Vagina (tissue), 2 donors: ENCODE measurements at regions not wholly inside any gene's neighbourhood (a gene's known extent, or its start where the extent isn't known, plus 50 kb on each side); places are given as distances from the start of the nearest gene placed in this dataset.

Experiments
- CTCF ChIP-seq, 3 experiments: fragments of 450-650 bp in 2 of 3; fragments of 200-600 bp in 1 of 3; sonication (generic) in 1 of 3; IDR thresholded peaks; one replicate each; pipeline ENCODE4 v1.5.1; 2017 to 2019; ENCODE audit warnings: antibody characterized with exemption in 3 of 3, mild to moderate bottlenecking in 2 of 3, moderate library complexity in 2 of 3
- POLR2A ChIP-seq, 2 donors: fragments of 450-650 bp; IDR thresholded peaks; one replicate each; pipeline ENCODE4 v1.6.1; 2017; ENCODE audit warnings: antibody characterized with exemption in 2 of 2, mild to moderate bottlenecking in 2 of 2, moderate library complexity in 2 of 2
- POLR2AphosphoS5 ChIP-seq, 2 donors: sonication (generic); formaldehyde crosslinking; IDR thresholded peaks; one replicate each; pipeline ENCODE4 v1.9.0; 2017; ENCODE audit warnings: antibody characterized with exemption in 2 of 2, mild to moderate bottlenecking in 2 of 2, low read depth in 1 of 2; ENCODE audit not compliant: insufficient read depth in 1 of 2

GRCh38 chr1:187689129-187689528, 860.4 kb downstream of the PLA2G4A start:
- no peak for TF ChIP-seq CTCF (IDR thresholded peaks at IDR 0.05)
- TF ChIP-seq POLR2AphosphoS5 (IDR thresholded peaks at IDR 0.05; ENCODE audit: insufficient read depth in 1 of 2, low read depth in 1 of 2) = no peak
- TF ChIP-seq POLR2A (IDR thresholded peaks at IDR 0.05) = no peak
